ENCODE measurements at regions not wholly inside any gene's neighbourhood (a gene's known extent, or its start where the extent isn't known, plus 50 kb on each side); places are given as distances from the start of the nearest gene placed in this dataset.
A peak's percentile ranks its signal among the peaks of the same experiment; 100 is the strongest.

- DNase-seq (ENCODE audit: low spot score) = no peak
Observed at GRCh38 chr11:57100638-57101331, 81.0 kb upstream of the LRRC55 start.

DNA sequence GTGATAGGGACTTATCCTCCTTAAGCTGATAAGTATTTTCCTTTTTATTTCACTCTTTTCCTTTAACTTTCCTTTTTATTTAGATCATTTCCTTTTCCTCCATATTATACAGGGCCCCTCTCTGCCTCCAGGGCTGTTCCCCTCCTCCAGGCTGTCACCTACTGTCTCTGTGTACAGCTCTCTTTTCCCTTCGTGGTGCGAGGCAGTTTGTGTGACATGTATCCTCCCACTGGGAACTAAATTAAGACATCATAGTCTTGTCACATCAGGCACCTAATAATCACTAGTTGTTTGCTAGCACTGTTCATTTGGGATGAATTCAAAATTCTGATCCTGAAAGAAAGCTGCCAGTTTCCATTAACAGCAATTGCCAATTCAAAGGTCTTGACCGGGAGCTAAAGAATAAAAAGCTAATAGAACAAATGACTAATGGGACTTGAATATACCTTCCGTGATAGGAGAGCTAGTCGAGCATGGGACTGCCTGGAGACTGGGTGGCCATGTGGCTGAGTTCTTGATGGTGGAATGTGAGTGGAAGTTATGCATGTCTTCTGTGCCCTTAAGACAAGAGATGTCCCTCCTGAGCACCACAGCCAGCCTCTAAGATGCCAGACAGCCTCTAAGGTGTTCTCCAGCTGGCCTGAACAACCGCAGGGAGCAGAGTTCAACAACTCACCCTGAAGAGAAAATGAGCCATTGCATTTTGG is 77.7 kb upstream of the LRRC55 start:
- DNase-seq (ENCODE audit: low spot score) = no peak

- DNase-seq (ENCODE audit: low spot score) = no peak
Observed at GRCh38 chr11:57109331-57109730, 72.4 kb upstream of the LRRC55 start.

DNA sequence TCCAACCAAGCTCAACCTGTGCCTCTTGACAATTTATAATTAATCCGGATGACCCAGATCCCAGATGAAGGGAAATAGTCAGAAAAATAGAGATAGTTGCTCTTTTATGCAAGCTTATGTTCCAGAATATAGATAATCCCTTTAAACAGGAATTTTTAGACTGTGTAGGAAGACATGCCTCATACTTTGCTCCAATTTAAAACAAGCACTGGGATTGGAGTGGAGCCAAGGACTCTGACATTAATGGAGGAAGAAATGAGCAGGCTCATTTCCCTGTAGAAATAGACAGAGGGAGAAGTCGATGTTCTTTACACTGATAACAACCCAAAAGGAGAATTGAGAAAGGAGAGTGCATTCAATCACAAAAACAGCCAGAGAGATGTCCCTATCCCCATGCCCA is 70.1 kb upstream of the LRRC55 start:
- DNase-seq (ENCODE audit: low spot score) = no peak

DNA sequence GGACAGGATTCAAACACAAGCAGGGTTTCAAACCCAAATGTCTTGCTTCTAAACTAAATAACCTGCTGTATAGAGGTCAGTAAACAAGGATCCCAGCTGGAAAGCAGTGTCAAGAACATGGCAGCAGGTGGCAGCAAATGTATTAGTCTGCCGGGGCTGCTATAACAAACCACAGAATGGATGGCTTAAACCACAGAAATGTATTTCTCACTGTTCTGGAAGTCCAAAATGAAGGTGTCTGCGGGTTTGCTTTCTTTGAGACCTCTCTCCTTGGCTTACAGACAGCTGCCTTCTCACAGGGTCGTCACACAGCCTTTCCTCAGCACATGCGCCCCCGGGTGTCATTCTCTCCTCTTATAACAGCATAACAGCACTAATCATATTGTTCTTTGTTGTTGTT is 65.1 kb upstream of the LRRC55 start:
- DNase-seq (ENCODE audit: low spot score) = peak; percentile 13

GRCh38 chr11:57120192-57120965 is 61.4 kb upstream of the LRRC55 start:
- DNase-seq (ENCODE audit: low spot score) = no peak

DNA sequence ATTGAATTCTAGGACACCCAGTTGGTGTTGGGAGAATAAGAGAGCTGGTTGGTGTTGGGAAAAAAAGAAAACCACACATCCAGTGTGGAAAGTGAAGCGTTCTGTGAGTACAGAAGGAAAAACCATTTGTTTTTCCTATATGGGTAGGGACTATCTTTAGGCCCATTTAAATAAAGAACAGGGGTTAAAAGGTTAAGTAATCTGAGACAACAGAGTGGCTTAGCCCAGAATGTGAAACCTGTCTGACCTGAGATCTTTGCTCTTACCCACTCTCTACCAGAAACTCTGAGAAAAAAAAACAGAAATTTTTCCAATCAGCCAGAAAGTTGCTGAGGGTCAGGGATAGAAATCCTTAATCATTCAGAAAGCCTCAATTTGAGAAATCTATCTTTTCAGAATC is 59.8 kb upstream of the LRRC55 start:
- DNase-seq (ENCODE audit: low spot score) = no peak

DNA sequence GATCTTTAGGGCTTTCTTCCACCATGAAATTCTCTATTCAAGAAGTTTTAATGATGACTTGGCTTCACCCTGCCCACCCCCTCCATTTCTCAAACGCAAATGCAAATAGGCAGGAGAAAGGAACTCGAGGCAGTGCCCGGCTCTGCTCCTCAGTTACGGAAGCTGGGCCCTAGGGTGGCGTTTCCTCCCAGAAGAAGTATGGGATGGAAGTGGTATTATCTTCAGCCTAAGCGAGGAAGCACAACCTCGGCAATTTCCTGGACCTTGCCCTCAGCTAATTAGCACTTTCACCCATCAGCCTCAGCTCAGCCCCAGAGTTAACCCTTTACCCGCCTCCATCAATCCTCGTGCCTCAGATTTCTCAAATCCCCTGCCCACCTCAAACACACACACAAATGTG is 58.2 kb upstream of the LRRC55 start:
- no peak for DNase-seq (ENCODE audit: low spot score)

GRCh38 chr11:57124505-57124904 is 57.2 kb upstream of the LRRC55 start:
- DNase-seq (ENCODE audit: low spot score) = no peak

GRCh38 chr11:57124917-57125316 is 56.8 kb upstream of the LRRC55 start:
- DNase-seq (ENCODE audit: low spot score) = no peak

GRCh38 chr11:57126766-57127400 is 54.9 kb upstream of the LRRC55 start:
- DNase-seq (ENCODE audit: low spot score) = no peak

GRCh38 chr11:57131080-57131790 is 50.5 kb upstream of the LRRC55 start:
- DNase-seq (ENCODE audit: low spot score) = peak; percentile 43
